Smooth muscle cell (in vitro differentiated cells): ENCODE measurements at regions not wholly inside any gene's neighbourhood (a gene's known extent, or its start where the extent isn't known, plus 50 kb on each side); places are given as distances from the start of the nearest gene placed in this dataset.

Experiments used
- DNase-seq: peaks from one replicate; lab custom pipeline; 2025; ENCODE audit not compliant: unreplicated experiment; lab: John Stamatoyannopoulos, UW
- H2AFZ ChIP-seq: fragments of 200-600 bp; sonication (generic); 2 replicates; pipeline ENCODE4 v1.6.0; 2016; ENCODE audit warnings: antibody characterized with exemption, low read depth, mild to moderate bottlenecking
- H3F3A ChIP-seq: fragments of 200-600 bp; sonication (generic); 2 replicates; pipeline ENCODE4 v1.6.0; 2017; ENCODE audit warnings: antibody characterized with exemption, low read depth
- H3K27ac ChIP-seq: fragments of 200-600 bp; sonication (generic); 2 replicates; pipeline ENCODE4 v1.5.1; 2016; ENCODE audit warnings: low read depth, mild to moderate bottlenecking
- H3K27me3 ChIP-seq: fragments of 200-600 bp; sonication (generic); 2 replicates; pipeline ENCODE4 v1.6.1; 2016; ENCODE audit warnings: low read depth, mild to moderate bottlenecking
- H3K36me3 ChIP-seq: fragments of 200-600 bp; sonication (generic); 2 replicates; pipeline ENCODE4 v1.5.1; 2016; ENCODE audit warnings: low read depth
- H3K4me1 ChIP-seq: fragments of 200-600 bp; sonication (generic); 2 replicates; pipeline ENCODE4 v1.5.1; 2016; ENCODE audit warnings: low read depth
- H3K4me2 ChIP-seq: fragments of 200-600 bp; sonication (generic); 2 replicates; pipeline ENCODE4 v1.6.0; 2016; ENCODE audit warnings: mild to moderate bottlenecking
- H3K4me3 ChIP-seq: fragments of 200-600 bp; sonication (generic); 2 replicates; pipeline ENCODE4 v1.5.1; 2016; ENCODE audit warnings: mild to moderate bottlenecking
- H3K79me2 ChIP-seq: fragments of 200-600 bp; sonication (generic); 2 replicates; pipeline ENCODE4 v1.6.0; 2016; ENCODE audit warnings: low read depth, mild to moderate bottlenecking
- H3K9ac ChIP-seq: fragments of 200-600 bp; sonication (generic); 2 replicates; pipeline ENCODE4 v1.6.0; 2016; ENCODE audit warnings: low read depth
- H3K9me3 ChIP-seq: fragments of 200-600 bp; sonication (generic); replicated peaks from 2 replicates; pipeline ENCODE4 v1.5.1; 2016; ENCODE audit warnings: low read depth
- H4K20me1 ChIP-seq: fragments of 200-600 bp; sonication (generic); 2 replicates; pipeline ENCODE4 v1.6.0; 2016; ENCODE audit warnings: low read depth
- WGBS: methylation state at CpG from one replicate; pipeline ENCODE4 v1.1.7; 2016; ENCODE audit warnings: low lambda C conversion rate; 5-methylcytosine and 5-hydroxymethylcytosine counted together
- TF ChIP-seq, protein P1 (sequence below): fragments of 200-600 bp; sonication (generic); IDR thresholded peaks from 2 replicates; pipeline ENCODE4 v1.5.1; 2017; ENCODE audit warnings: borderline replicate concordance, mild to moderate bottlenecking, antibody characterized with exemption; ENCODE audit not compliant: insufficient read depth, poor library complexity, severe bottlenecking

DNA sequence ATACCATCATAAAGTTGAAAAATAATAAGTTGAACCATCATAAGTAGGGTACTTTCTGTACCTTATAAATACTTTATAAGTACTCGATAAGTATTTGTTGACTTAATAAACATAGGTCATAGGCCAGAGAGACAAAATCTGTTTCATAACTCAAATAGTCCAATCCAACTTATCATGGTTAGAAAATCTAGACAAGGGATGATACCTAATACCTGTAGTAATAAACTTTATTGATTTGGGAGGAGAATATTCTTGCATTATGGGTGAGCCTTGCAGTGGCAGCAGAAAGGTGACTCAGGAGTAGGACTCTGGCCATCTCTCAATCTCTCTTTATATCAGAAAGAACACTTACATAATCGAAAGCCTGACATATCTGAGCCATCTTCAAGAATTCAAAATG lies 466.8 kb upstream of the GRIN3A start:
- H3K4me1 ChIP-seq: no peaks in the 10 kb centered on the region
- no peak overlapping the region for H3K4me3 ChIP-seq
- 91% methylated on average over 2 of the region's 2 CpGs for WGBS
- H3K4me2 ChIP-seq: no peak overlapping the region
- DNase-seq: no peak
- TF ChIP-seq, protein P1, sequence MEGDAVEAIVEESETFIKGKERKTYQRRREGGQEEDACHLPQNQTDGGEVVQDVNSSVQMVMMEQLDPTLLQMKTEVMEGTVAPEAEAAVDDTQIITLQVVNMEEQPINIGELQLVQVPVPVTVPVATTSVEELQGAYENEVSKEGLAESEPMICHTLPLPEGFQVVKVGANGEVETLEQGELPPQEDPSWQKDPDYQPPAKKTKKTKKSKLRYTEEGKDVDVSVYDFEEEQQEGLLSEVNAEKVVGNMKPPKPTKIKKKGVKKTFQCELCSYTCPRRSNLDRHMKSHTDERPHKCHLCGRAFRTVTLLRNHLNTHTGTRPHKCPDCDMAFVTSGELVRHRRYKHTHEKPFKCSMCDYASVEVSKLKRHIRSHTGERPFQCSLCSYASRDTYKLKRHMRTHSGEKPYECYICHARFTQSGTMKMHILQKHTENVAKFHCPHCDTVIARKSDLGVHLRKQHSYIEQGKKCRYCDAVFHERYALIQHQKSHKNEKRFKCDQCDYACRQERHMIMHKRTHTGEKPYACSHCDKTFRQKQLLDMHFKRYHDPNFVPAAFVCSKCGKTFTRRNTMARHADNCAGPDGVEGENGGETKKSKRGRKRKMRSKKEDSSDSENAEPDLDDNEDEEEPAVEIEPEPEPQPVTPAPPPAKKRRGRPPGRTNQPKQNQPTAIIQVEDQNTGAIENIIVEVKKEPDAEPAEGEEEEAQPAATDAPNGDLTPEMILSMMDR: no peak
- no peak overlapping the region for H3K27ac ChIP-seq
- no peaks in the 10 kb centered on the region for H3K79me2 ChIP-seq
- no peak overlapping the region for H2AFZ ChIP-seq
- no peaks in the 10 kb centered on the region for H3K27me3 ChIP-seq
- no peaks in the 10 kb centered on the region for H3K9me3 ChIP-seq
- no peak overlapping the region for H3K9ac ChIP-seq
- H3F3A ChIP-seq: no peaks in the 10 kb centered on the region
- H4K20me1 ChIP-seq: no peaks in the 10 kb centered on the region
- no peaks in the 10 kb centered on the region for H3K36me3 ChIP-seq

DNA sequence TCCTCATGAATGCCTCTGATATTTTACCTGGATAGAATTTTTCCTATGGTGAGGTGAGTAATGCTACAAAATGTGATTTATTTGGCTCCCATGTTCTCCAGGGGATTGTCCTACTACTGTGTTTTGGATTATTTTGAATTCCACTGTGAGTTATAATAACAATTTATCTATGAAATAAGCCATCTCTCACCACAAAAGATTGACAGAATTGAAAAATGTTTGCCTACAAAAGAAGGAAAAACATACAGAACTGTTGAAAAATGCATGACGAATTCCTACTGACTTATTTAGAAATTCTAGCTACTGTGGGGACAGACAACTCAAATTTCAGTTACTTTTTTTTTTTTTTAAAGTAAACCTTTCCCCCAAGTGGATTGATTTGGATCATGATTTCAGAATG lies 463.7 kb upstream of the GRIN3A start:
- 84% methylated on average over 1 of the region's 1 CpG for WGBS
- Histone ChIP-seq H2AFZ (no peak overlapping the region), H3K9ac (no peak overlapping the region)

DNA sequence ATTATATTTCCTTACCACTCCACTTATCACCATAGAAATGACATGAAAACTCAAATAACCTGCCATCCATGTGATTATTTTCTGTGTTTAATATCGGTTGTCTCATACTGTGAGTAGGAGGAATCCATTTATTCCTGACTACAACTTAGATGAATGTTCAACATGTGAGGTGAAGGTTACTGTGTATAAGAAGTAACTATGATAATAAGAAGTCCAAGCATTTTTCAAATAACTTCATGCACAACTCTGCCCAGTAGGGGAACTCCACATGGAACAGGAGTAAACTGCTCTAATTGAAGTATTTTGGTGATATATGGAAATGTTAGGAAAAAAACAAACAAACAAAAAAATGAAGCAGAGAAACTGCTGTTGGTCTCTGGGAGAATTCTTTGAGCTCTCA lies 447.5 kb upstream of the GRIN3A start:
- H3K27me3 ChIP-seq: no peaks in the 10 kb centered on the region
- no peak overlapping the region for H3K4me2 ChIP-seq

More for the DNA sequence above, 463.7 kb upstream of the GRIN3A start:
- H3K36me3 ChIP-seq: no peaks in the 10 kb centered on the region
- no peaks in the 10 kb centered on the region for H3K4me1 ChIP-seq
- no peak overlapping the region for H3K27ac ChIP-seq
- TF ChIP-seq, protein P1: no peak
- H3K9me3 ChIP-seq: no peaks in the 10 kb centered on the region
- no peak for DNase-seq
- H3K4me2 ChIP-seq: no peak overlapping the region
- H3K4me3 ChIP-seq: no peak overlapping the region
- no peaks in the 10 kb centered on the region for H4K20me1 ChIP-seq
- H3K79me2 ChIP-seq: no peaks in the 10 kb centered on the region
- H3K27me3 ChIP-seq: no peaks in the 10 kb centered on the region
- H3F3A ChIP-seq: no peaks in the 10 kb centered on the region

DNA sequence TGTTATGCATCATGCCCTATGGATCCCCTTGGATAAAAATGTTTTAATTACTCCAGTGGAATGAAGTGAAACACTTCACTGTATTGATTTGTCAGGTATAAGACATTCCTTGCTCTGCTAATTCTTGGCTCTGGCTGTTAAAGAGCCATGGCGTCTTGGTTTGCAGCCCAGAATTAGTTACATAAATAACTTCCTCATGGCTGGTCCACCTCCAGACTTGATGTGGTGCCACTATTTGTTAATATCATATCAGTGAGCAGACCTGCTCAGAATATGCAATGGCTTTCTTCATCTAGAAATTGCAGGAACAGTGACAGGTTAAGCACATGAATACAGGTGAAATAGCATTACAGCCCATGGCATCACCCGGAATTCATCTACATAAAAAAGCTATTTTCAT lies 446.9 kb upstream of the GRIN3A start:
- H3K9ac ChIP-seq: no peak overlapping the region
- no peaks in the 10 kb centered on the region for H3K27me3 ChIP-seq
- no peak overlapping the region for H3K4me3 ChIP-seq
- DNase-seq: no peak
- H3K4me1 ChIP-seq: no peaks in the 10 kb centered on the region
- no peaks in the 10 kb centered on the region for H3K9me3 ChIP-seq
- 90% methylated on average over 2 of the region's 2 CpGs for WGBS
- no peaks in the 10 kb centered on the region for H3K36me3 ChIP-seq
- no peaks in the 10 kb centered on the region for H3F3A ChIP-seq
- H4K20me1 ChIP-seq: no peaks in the 10 kb centered on the region
- no peak overlapping the region for H3K27ac ChIP-seq
- H3K79me2 ChIP-seq: no peaks in the 10 kb centered on the region
- no peak overlapping the region for H2AFZ ChIP-seq
- no peak overlapping the region for H3K4me2 ChIP-seq
- TF ChIP-seq, protein P1: no peak

More for the DNA sequence above, 447.5 kb upstream of the GRIN3A start:
- Histone ChIP-seq H2AFZ (no peak overlapping the region), H3K9ac (no peak overlapping the region), H3K4me1 (no peaks in the 10 kb centered on the region), H4K20me1 (no peaks in the 10 kb centered on the region), H3K4me3 (no peak overlapping the region), H3K27ac (no peak overlapping the region), H3K9me3 (no peaks in the 10 kb centered on the region), H3F3A (no peaks in the 10 kb centered on the region), H3K36me3 (no peaks in the 10 kb centered on the region), H3K79me2 (no peaks in the 10 kb centered on the region)
- DNase-seq: no peak
- WGBS: 71% methylated on average over 1 of the region's 1 CpG
- TF ChIP-seq, protein P1: no peak
